ENCODE measurements at regions not wholly inside any gene's neighbourhood (a gene's known extent, or its start where the extent isn't known, plus 50 kb on each side); places are given as distances from the start of the nearest gene placed in this dataset.

DNA sequence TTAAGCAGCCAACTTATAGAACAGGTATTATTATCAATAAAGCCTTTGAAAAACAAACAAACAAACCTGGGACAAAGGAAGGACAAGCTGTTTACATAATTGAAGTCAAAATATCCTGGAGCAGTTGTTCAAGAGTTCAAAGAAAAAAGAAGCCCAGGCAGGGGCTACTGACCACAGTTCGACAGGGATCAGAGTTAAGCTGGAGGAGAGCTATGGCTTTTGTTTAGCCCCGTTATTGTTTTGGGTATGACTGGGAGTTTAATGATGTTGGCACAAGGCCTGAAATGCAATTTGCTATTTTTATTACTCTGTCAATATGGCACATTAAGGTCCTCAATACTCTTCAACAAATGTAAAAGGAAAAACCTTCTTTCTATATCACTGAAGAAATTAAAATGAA is 624.4 kb upstream of the KLHL1 start:
- TF ChIP-seq, protein P1, sequence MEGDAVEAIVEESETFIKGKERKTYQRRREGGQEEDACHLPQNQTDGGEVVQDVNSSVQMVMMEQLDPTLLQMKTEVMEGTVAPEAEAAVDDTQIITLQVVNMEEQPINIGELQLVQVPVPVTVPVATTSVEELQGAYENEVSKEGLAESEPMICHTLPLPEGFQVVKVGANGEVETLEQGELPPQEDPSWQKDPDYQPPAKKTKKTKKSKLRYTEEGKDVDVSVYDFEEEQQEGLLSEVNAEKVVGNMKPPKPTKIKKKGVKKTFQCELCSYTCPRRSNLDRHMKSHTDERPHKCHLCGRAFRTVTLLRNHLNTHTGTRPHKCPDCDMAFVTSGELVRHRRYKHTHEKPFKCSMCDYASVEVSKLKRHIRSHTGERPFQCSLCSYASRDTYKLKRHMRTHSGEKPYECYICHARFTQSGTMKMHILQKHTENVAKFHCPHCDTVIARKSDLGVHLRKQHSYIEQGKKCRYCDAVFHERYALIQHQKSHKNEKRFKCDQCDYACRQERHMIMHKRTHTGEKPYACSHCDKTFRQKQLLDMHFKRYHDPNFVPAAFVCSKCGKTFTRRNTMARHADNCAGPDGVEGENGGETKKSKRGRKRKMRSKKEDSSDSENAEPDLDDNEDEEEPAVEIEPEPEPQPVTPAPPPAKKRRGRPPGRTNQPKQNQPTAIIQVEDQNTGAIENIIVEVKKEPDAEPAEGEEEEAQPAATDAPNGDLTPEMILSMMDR (IDR thresholded peaks at IDR 0.05; ENCODE audit: insufficient read depth, low read length, poor library complexity, severe bottlenecking): no peak
- no peak for TF ChIP-seq EZH2phosphoT487 (conservative IDR thresholded peaks at IDR 0.05; ENCODE audit: low read length)
